ENCODE measurements at regions not wholly inside any gene's neighbourhood (a gene's known extent, or its start where the extent isn't known, plus 50 kb on each side); places are given as distances from the start of the nearest gene placed in this dataset.

GRCh38 chr6:138007014-138007472, 100.2 kb downstream of the PERP start:
- DNase-seq (ENCODE audit: low spot score): peak; percentile 24

DNA sequence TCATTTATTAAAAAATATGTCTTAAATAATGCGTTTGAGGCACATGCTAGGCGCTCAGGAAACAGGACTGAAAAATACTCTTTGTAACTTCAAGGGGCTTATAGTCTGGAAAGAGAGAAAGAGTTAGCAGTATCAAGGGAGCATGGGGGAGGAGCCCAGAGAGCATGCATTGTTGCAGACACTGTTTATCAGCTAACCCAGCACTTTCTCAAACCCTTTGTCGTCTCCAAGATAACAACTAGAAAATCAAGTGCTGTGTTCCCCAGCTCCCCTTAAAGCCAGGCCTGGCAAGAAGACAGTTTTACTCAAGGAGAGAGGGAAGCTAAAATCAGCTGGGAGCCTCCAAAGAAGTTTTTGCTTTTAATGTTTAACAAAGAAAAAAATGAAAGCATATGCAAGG, 98.4 kb downstream of the PERP start:
- no peak for DNase-seq (ENCODE audit: low spot score)

GRCh38 chr6:138011413-138011812, 95.8 kb downstream of the PERP start:
- DNase-seq (ENCODE audit: low spot score): no peak

- no peak for DNase-seq (ENCODE audit: low spot score)
These were observed 94.5 kb downstream of the PERP start for GRCh38 chr6:138012682-138013081.

DNA sequence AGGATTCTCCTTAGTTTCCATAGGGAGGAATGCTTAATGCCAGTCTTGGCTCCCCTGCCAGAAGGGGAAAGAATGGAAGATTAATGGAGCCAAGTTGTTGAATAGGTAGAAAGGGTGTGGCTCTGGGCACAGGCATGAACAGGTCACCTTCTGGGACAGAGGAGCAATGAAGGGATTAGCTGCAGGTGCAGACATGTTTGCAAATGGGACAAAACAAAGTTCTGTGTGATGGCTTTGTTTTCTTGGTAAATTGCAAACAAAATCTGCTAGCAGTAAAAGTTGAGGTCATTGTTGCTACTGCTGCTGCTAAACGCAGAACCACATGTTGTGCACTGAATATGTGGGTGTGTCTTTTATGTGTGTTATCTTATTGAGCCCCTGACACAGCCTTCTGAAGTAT, 93.3 kb downstream of the PERP start:
- no peak for DNase-seq (ENCODE audit: low spot score)

DNA sequence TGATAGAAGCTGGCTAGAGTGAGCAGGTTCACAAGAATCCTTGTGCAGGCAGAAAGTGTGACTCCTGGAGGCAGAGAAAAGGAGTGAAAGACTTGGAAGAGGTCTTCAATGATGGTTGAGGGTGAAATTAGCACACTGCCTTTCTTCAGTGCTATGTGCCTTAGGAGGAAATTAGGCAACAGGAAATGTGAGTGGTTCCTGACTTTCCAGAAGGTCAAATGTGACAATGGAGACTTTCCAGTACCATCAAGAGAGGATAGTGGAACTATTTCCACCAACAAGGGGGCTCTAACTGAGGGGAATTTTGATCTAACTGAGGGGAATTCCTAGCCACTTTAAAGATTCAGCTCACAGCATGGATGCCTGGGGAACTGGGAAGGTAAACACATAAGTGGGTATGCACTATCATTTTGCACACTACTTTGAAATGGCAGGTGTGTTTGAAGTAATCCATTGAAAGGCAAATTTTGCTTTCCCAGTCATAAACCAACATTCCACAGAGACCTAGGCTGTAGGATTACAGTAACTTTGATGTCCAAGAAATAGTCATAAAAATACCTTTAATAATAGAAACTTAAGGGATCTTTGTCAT, 90.0 kb downstream of the PERP start:
- no peak for DNase-seq (ENCODE audit: low spot score)

DNA sequence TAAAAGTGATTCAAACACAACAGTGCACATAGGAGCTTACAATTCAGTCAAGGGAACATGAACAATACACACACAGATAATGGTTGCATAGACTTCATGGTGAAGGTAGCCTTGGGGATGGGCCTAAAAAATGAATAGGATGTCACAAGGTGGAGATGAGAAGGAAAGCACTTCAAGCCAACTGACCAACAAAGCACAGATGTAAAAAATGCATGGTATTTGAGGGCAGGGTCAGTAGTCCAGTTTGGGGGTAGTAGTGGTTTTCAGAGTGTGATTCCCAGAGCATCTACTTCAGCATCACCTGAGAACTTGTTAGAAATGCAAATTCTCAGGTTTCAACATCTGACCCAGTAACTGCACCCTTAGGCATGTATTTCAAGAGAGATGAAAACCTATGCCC, 88.9 kb downstream of the PERP start:
- no peak for DNase-seq (ENCODE audit: low spot score)

- no peak for DNase-seq (ENCODE audit: low spot score)
These were observed 81.7 kb downstream of the PERP start for GRCh38 chr6:138025528-138025978.

GRCh38 chr6:138026342-138026741, 80.9 kb downstream of the PERP start:
- no peak for DNase-seq (ENCODE audit: low spot score)

GRCh38 chr6:138028893-138029292, 78.3 kb downstream of the PERP start:
- no peak for DNase-seq (ENCODE audit: low spot score)

GRCh38 chr6:138030872-138031271, 76.3 kb downstream of the PERP start:
- DNase-seq (ENCODE audit: low spot score): no peak

GRCh38 chr6:138031417-138031816, 75.8 kb downstream of the PERP start:
- DNase-seq (ENCODE audit: low spot score): no peak

DNA sequence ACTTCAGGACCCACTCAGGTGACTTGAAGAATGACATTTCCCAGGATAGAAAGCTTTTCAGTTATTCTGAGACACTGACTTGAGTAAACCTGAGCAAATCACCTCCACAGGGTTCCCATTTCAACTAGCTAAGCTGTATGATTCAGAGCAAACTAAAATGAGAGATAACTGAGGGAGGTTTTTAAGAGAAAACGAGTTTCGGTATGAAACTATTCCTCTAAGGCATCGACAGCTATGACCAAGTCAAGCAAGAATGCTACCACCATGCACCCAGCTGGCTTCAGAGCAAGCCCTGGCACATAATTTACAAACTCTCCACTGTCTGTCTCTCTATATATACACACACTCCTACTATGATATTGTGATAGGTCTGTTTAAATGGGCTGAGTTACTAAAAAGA, 75.4 kb downstream of the PERP start:
- no peak for DNase-seq (ENCODE audit: low spot score)

DNA sequence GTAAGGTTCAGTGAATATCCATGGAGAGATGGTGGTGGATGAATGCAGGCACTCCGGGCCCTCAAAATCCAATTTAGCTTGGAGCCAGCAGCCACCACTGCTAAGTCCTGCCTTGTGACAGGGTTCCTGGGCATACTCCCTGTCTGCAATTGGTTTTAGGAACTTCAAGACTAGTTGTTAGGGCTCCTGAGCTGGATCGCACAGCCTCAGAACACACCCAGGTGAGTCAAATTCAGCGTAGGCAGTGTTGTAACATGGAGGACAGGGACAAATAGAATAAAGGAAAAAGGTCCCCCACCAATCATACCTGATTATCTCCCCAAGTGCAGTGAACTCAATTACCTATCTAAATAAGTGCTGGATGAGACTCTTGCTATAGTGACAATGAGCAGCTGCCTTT, 74.6 kb downstream of the PERP start:
- no peak for DNase-seq (ENCODE audit: low spot score)

DNA sequence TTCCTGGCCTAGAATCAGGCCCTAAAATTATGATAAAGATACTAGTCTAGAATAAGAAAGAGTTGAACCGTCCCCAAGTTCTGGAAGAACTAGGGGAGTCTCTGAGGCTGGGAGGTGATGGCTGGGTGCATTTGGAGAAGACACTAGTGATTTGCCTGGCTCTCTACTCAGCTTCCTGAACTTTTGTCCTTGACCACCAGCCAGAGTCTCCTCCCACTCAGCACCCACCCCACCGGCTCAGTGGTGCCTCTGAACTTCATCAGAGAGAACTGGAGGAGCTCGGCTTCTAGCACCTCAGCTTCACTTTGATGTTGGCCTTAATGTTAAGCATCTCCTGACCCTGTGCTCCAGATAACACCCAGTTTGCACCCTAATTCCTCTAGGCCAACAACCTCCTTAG, 73.0 kb downstream of the PERP start:
- no peak for DNase-seq (ENCODE audit: low spot score)

GRCh38 chr6:138035070-138035469, 72.1 kb downstream of the PERP start:
- no peak for DNase-seq (ENCODE audit: low spot score)

- DNase-seq (ENCODE audit: low spot score): no peak
These were observed 71.1 kb downstream of the PERP start for GRCh38 chr6:138036111-138036510.

GRCh38 chr6:138037009-138037504, 70.2 kb downstream of the PERP start:
- DNase-seq (ENCODE audit: low spot score): no peak

GRCh38 chr6:138038142-138038870, 68.9 kb downstream of the PERP start:
- DNase-seq (ENCODE audit: low spot score): no peak

Data from CD4-positive, alpha-beta T cell treated with Interleukin-2 at 100 ng/mL for 4 hours (primary cell).